GM19455 (cell line): ENCODE measurements at regions not wholly inside any gene's neighbourhood (a gene's known extent, or its start where the extent isn't known, plus 50 kb on each side); places are given as distances from the start of the nearest gene placed in this dataset.
"Not testable (repeated sequence)": the region's sequence is repeated elsewhere in the genome, so short reads cannot be mapped to it uniquely, and the experiment has no call there.

Experiments
- ATAC-seq: cut with Tn5 transposase; IDR thresholded peaks from one replicate; pipeline ENCODE4 v1.9.1; 2021; ENCODE audit not compliant: unreplicated experiment

GRCh38 chr16:77488652-77489051 lies 53.8 kb upstream of the ADAMTS18 start:
- ATAC-seq, result no peak

- no peak for ATAC-seq
Measured at GRCh38 chr16:77491091-77491490, 56.3 kb upstream of the ADAMTS18 start.

DNA sequence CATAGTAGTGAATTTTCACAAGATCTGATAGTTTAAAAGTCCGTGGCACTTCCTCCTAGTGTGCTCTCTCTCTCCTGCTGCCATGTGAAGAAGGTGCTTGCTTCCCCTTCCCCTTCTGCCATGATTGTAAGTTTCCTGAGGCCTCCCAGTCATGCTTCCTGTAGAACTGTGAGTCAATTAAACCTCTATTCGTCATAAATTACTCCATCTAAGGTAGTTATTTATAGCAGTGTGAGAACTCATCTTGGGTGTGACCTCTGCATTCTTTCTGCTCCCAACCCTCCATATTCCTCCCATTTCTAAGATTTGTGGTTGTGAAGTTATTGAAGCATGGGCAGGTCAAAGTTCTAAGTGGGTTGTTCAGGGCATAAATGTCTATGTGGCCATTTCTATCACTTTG lies 62.1 kb upstream of the ADAMTS18 start:
- ATAC-seq, result no peak

DNA sequence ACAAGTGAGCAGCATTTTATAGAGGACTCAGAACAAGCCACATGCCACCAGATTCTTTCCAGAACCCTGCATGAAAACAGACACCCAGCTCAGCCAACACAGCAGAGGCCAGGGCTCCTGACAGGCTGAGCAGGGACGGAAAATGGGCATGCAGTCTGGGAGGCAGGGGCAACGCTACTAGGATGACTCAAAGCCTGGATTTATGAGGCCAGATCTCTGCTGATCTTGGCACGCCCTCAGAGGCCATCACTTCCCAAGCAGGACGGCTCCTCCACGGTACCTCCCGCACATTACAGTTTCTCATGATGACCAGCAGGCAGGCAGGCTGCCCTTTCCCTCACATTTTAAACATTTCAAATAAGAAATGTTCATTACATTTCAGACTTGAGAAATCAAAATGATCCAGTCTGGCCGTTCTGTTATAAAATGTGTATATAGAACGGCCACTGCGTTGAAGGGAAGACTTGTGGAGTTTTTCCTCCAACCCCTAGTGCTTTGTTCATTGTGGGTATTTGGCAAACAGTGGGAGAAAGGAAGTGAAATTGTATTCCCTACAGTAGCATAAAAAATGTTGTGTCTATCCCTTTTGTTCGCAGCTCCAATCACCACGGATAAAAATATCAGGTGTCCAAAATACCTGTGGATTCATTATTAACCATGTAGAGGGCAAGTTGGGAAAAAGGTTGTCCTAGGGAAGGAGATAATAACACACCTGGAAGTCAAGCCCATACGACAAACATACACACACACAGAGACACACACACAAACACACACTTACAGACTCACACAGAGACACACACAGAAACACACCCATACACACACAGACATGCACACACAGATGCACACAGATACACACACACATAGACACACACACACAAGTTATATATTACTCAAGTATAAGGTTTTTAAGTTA lies 64.8 kb upstream of the ADAMTS18 start:
- ATAC-seq, result no peak

GRCh38 chr16:77500286-77500598 lies 65.4 kb upstream of the ADAMTS18 start:
- ATAC-seq, result no peak

DNA sequence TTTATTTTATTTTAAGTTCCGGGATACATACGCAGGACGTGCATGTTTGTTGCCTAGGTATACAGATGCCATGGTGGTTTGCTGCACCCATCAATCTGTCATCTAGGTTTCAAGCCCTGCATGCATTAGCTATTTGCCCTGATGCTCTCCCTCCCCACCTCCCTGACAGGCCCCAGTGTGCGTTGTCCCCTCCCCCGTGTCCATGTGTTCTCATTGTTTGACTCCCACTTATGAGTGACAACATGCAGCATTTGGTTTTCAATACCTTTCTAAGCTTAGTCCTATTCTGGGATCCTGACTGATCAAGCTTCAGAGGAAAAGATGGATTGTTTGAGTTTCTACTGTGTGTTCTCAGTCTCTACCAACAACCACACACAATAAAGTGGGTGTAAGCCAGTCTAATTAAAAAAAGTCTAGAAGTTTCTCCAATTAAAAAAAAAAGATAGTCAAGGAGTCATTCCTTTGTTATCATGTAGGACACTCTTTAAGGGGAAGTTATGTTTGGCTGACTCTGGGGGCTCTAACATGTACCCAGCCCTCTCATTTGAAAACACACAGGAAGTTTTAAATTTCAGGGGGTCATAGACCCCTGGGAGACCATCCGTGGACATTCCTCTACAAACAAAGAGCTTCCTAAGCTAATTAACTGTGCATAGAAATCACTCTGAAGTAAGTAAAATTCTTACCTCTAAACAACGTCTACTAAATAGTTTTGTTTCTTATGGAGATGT lies 66.3 kb upstream of the ADAMTS18 start:
- ATAC-seq, result no peak

DNA sequence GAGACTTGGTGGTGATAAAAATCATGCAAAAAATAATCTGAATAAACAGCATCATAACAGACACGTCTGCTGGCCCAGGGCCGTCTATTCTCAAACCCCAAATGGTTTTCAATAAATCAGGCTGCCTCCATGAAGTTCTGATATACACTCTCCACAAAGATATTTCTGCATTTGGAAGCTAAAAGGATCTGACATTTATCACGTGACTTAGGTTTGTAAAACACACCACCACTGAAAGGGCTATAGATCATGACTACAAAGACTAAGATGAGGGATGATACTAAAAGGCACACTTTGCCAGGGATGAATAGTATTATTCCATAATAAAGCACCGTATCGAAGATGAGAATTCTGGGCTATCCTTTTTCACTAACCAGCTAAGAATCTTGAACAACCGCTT lies 67.6 kb upstream of the ADAMTS18 start:
- no peak for ATAC-seq

GRCh38 chr16:77506492-77506891 lies 71.7 kb upstream of the ADAMTS18 start:
- ATAC-seq, result not testable (repeated sequence)

DNA sequence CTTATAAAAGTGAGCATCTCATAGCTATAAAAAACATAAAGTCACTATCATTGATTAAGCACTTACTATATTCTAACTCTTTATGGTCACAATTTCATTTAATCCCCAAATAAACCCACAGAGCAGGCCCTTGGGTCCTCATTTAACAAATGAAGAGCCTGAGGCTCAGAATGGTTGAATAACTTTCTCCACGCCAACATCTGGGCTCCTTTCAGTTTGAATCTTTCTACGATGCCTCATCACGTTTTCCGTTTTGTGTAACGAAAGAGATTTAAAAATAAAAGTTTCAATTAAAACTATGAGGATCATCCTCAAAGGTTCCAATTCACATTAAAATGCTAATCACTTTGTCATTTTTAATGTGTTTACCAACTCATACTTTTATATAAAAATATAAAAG lies 74.2 kb upstream of the ADAMTS18 start:
- no peak for ATAC-seq

DNA sequence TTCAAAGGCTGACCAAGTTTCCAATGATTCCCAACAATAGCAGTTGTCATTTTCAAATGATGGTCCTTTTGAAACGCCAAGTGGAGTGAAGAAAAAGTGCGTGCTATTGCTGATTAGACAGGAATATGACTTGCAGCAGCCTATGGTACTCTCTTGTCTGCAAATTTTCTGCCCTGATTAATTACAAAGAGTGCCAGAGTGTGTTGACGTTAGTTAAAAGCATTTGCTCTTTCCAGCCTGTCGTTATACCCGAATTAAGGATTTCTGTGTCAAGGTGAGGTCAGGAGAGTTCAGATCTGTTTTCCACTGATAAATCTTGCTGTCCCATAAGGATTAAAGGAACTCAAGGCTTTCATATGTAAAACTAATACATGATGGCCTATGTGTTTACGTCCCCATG lies 75.0 kb upstream of the ADAMTS18 start:
- ATAC-seq, result no peak

GRCh38 chr16:77511053-77511452 lies 76.2 kb upstream of the ADAMTS18 start:
- no peak for ATAC-seq

GRCh38 chr16:77514500-77515220 lies 79.8 kb upstream of the ADAMTS18 start:
- no peak for ATAC-seq

- ATAC-seq, result not testable (repeated sequence)
Measured at GRCh38 chr16:77525226-77525625, 90.4 kb upstream of the ADAMTS18 start.

GRCh38 chr16:77531752-77532151 lies 96.9 kb upstream of the ADAMTS18 start:
- ATAC-seq, result no peak

- no peak for ATAC-seq
Measured at GRCh38 chr16:77536809-77537208, 102.0 kb upstream of the ADAMTS18 start.

GRCh38 chr16:77539421-77540034 lies 104.7 kb upstream of the ADAMTS18 start:
- no peak for ATAC-seq

- no peak for ATAC-seq
Measured at GRCh38 chr16:77540646-77541045, 105.8 kb upstream of the ADAMTS18 start.

DNA sequence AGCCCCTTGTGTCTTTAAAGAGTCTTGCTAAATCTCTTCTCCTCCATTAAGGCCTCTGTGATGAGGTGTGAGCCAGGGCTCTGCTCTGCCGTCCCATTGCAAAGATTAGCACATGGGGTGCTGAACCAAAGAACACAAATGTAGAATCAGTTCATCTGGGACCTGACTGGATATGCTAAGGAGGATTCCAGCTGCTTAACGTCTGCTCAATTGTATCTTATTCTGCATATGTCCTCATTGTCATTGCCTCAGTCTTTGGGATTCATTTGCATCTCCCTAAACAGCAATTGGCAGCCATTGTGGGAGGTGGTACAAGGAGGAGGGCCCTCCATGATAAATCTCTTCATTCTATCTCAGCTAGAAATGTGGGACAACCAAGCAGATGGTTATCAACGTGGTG lies 106.3 kb upstream of the ADAMTS18 start:
- ATAC-seq, result no peak

- no peak for ATAC-seq
Measured at GRCh38 chr16:77548151-77548550, 113.3 kb upstream of the ADAMTS18 start.

- ATAC-seq, result no peak
Measured at GRCh38 chr16:77548766-77549165, 113.9 kb upstream of the ADAMTS18 start.

DNA sequence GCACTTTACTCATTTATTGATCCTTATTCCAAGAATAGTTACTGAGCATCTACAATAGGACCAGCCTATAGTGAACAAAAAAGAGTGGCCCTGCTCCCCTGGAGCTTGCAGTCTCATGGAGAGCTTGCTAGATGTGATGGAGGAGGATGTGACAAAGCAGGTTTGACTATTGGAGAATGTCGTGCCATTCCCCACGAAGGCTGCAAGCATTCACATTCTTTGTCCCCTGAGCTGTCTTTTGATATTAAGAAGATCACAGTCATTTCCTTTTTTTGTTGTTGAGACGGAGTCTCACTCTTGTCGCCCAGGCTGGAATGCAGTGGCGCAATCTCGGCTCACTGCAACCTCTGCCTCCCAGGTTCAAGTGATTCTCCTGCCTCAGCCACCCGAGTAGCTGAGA lies 115.0 kb upstream of the ADAMTS18 start:
- ATAC-seq, result no peak
